PC-3 (cell line): ENCODE measurements at regions not wholly inside any gene's neighbourhood (a gene's known extent, or its start where the extent isn't known, plus 50 kb on each side); places are given as distances from the start of the nearest gene placed in this dataset.

Experiments
- ATAC-seq: fragments of 200-7000 bp; cut with Tn5 transposase; 2 replicates; pipeline ENCODE4 v1.9.1; 2020; ENCODE audit warnings: mild to moderate bottlenecking, moderate library complexity
- BruUV-seq: library from RNA; stranded (reverse); fragments of 400-500 nt; replicated peaks from 2 replicates; lab custom pipeline; 2021; lab: Mats Ljungman, UMichigan
- CTCF ChIA-PET: fragments of 300-600 bp; sonication (Branson Sonifier 250); formaldehyde crosslinking; loops from one replicate; lab custom pipeline; 2022; ENCODE audit warnings: antibody characterized with exemption; lab: Charles Lee
- POLR2A ChIA-PET: fragments of 300-600 bp; sonication (Branson Sonifier 250); formaldehyde crosslinking; loops from one replicate; lab custom pipeline; 2022; ENCODE audit warnings: antibody characterized with exemption; ENCODE audit not compliant: unreplicated experiment; lab: Charles Lee
- DNase-seq: peaks from one replicate; pipeline ENCODE4 v3.0.0-alpha.2; 2015
- H2AFZ ChIP-seq: fragments of 300-600 bp; sonication (generic); 2 replicates; pipeline ENCODE4 v1.6.0; 2016; ENCODE audit warnings: antibody characterized with exemption, low read length
- H3F3A ChIP-seq: fragments of 300-600 bp; sonication (generic); one replicate; pipeline ENCODE4 v1.6.0; 2017; ENCODE audit warnings: antibody characterized with exemption, low read length, control low read depth, mild to moderate bottlenecking; ENCODE audit not compliant: unreplicated experiment
- H3K27ac ChIP-seq: fragments of 300-600 bp; sonication (generic); 2 replicates; pipeline ENCODE4 v1.5.1; 2016; ENCODE audit warnings: mild to moderate bottlenecking, low read length
- H3K27me3 ChIP-seq: fragments of 300-600 bp; sonication (generic); 2 replicates; pipeline ENCODE4 v1.6.1; 2016; ENCODE audit warnings: low read length, mixed read lengths
- H3K36me3 ChIP-seq: fragments of 300-600 bp; sonication (generic); 2 replicates; pipeline ENCODE4 v1.6.1; 2016; ENCODE audit warnings: low read depth, mixed run types, low read length, mixed read lengths
- H3K4me1 ChIP-seq: fragments of 300-600 bp; sonication (generic); 2 replicates; pipeline ENCODE4 v1.5.1; 2016; ENCODE audit warnings: low read length; ENCODE audit not compliant: insufficient read depth
- H3K4me2 ChIP-seq: fragments of 300-600 bp; sonication (generic); 2 replicates; pipeline ENCODE4 v1.6.0; 2016; ENCODE audit warnings: low read length
- H3K4me3 ChIP-seq: fragments of 300-600 bp; sonication (generic); 2 replicates; pipeline ENCODE4 v1.5.1; 2016; ENCODE audit warnings: mild to moderate bottlenecking, low read length, mixed read lengths
- H3K79me2 ChIP-seq: fragments of 300-600 bp; sonication (generic); 2 replicates; pipeline ENCODE4 v1.6.1; 2017; ENCODE audit warnings: low read length, mixed read lengths
- H3K9ac ChIP-seq: fragments of 300-600 bp; sonication (generic); 2 replicates; pipeline ENCODE4 v1.6.0; 2016; ENCODE audit warnings: mild to moderate bottlenecking, low read length
- H3K9me2 ChIP-seq: fragments of 300-600 bp; sonication (generic); replicated peaks from 2 replicates; pipeline ENCODE4 v1.6.1; 2016; ENCODE audit warnings: mixed run types, low read length, mixed read lengths
- H3K9me3 ChIP-seq: fragments of 300-600 bp; sonication (generic); 2 replicates; pipeline ENCODE4 v1.6.1; 2016; ENCODE audit warnings: low read length, mixed read lengths
- H4K20me1 ChIP-seq: fragments of 300-600 bp; sonication (generic); 2 replicates; pipeline ENCODE4 v1.6.1; 2016; ENCODE audit warnings: low read length, mixed read lengths
- CTCF ChIP-seq: fragments of 300-600 bp; sonication (generic); conservative IDR thresholded peaks from 2 replicates; pipeline ENCODE4 v1.5.1; 2017; ENCODE audit warnings: antibody characterized with exemption, low read depth, mild to moderate bottlenecking, low read length
- EZH2 ChIP-seq: fragments of 300-600 bp; sonication (generic); IDR thresholded peaks from one replicate; pipeline ENCODE4 v1.6.1; 2017; ENCODE audit warnings: antibody characterized with exemption, mild to moderate bottlenecking, low read length; ENCODE audit not compliant: unreplicated experiment
- EZH2phosphoT487 ChIP-seq: fragments of 300-600 bp; sonication (generic); IDR thresholded peaks from 2 replicates; pipeline ENCODE4 v1.6.1; 2018; ENCODE audit warnings: mild to moderate bottlenecking, antibody characterized with exemption, low read length, borderline replicate concordance
- intact Hi-C: fragments of 100-400 bp; cut with micrococcal nuclease; formaldehyde crosslinking; loops from 2 replicates; pipeline ENCODE4 v1.9.0; 2023

- CTCF ChIA-PET: no interaction called here
Measured at GRCh38 chr22:27347951-27348350, 453.6 kb downstream of the MN1 start.

GRCh38 chr22:27348634-27349033 lies 452.9 kb downstream of the MN1 start:
- H3K4me3 ChIP-seq: no peak overlapping the region
- TF ChIP-seq EZH2 (no peak), CTCF (no peak), EZH2phosphoT487 (no peak)
- H3K27ac ChIP-seq: no peak overlapping the region
- no peaks in the 10 kb centered on the region for H3K79me2 ChIP-seq
- H3K9me2 ChIP-seq: no peaks in the 10 kb centered on the region
- no peaks in the 10 kb centered on the region for H4K20me1 ChIP-seq
- no peaks in the 10 kb centered on the region for H3K9me3 ChIP-seq
- H3K27me3 ChIP-seq: peaks cover 44% of the 10 kb centered on the region
- DNase-seq (no peak), ATAC-seq (no peak)
- H2AFZ ChIP-seq: no peak overlapping the region
- H3K9ac ChIP-seq: no peak overlapping the region
- ChIA-PET CTCF (no interaction called here), POLR2A (no interaction called here)
- no peak overlapping the region for H3K4me2 ChIP-seq
- H3K36me3 ChIP-seq: no peaks in the 10 kb centered on the region
- H3K4me1 ChIP-seq: no peaks in the 10 kb centered on the region
- intact Hi-C loops: no loop called here
- no TSS peak for BruUV-seq
- H3F3A ChIP-seq: no peaks in the 10 kb centered on the region

More at GRCh38 chr22:27347951-27348350, 453.6 kb downstream of the MN1 start:
- Histone ChIP-seq H3K9me2 (no peaks in the 10 kb centered on the region), H3K27me3 (peaks cover 41% of the 10 kb centered on the region), H3K9ac (no peak overlapping the region), H3K4me2 (no peak overlapping the region), H2AFZ (no peak overlapping the region), H3K9me3 (no peaks in the 10 kb centered on the region), H3K4me1 (no peaks in the 10 kb centered on the region), H3K79me2 (no peaks in the 10 kb centered on the region), H4K20me1 (no peaks in the 10 kb centered on the region), H3K27ac (no peak overlapping the region), H3K4me3 (no peak overlapping the region), H3K36me3 (no peaks in the 10 kb centered on the region), H3F3A (no peaks in the 10 kb centered on the region)
- no peak for ATAC-seq
- POLR2A ChIA-PET: no interaction called here
- DNase-seq: no peak
- no peak for TF ChIP-seq CTCF
- TF ChIP-seq EZH2phosphoT487: no peak
- no peak for TF ChIP-seq EZH2
- no TSS peak for BruUV-seq
- intact Hi-C loops: no loop called here

GRCh38 chr22:27349456-27349855 lies 452.1 kb downstream of the MN1 start:
- no peaks in the 10 kb centered on the region for H4K20me1 ChIP-seq
- H3K79me2 ChIP-seq: no peaks in the 10 kb centered on the region
- DNase-seq (no peak), ATAC-seq (no peak)
- no peak overlapping the region for H3K27ac ChIP-seq
- no peaks in the 10 kb centered on the region for H3F3A ChIP-seq
- no peak overlapping the region for H3K4me3 ChIP-seq
- H2AFZ ChIP-seq: no peak overlapping the region
- intact Hi-C loops: no loop called here
- no peaks in the 10 kb centered on the region for H3K9me3 ChIP-seq
- no peak overlapping the region for H3K9ac ChIP-seq
- POLR2A ChIA-PET: no interaction called here
- peaks cover 46% of the 10 kb centered on the region for H3K27me3 ChIP-seq
- no peaks in the 10 kb centered on the region for H3K4me1 ChIP-seq
- H3K9me2 ChIP-seq: no peaks in the 10 kb centered on the region
- BruUV-seq: no TSS peak
- H3K4me2 ChIP-seq: no peak overlapping the region
- H3K36me3 ChIP-seq: no peaks in the 10 kb centered on the region
- CTCF ChIA-PET: no interaction called here
- TF ChIP-seq CTCF (no peak), EZH2 (no peak), EZH2phosphoT487 (no peak)
